COLO829 (cell line): ENCODE measurements at regions not wholly inside any gene's neighbourhood (a gene's known extent, or its start where the extent isn't known, plus 50 kb on each side); places are given as distances from the start of the nearest gene placed in this dataset.
"Not testable (repeated sequence)": the region's sequence is repeated elsewhere in the genome, so short reads cannot be mapped to it uniquely, and the experiment has no call there.

Experiments
- DNase-seq: peaks from one replicate; pipeline ENCODE4 v3.0.0; 2012; ENCODE audit warnings: low spot score

DNA sequence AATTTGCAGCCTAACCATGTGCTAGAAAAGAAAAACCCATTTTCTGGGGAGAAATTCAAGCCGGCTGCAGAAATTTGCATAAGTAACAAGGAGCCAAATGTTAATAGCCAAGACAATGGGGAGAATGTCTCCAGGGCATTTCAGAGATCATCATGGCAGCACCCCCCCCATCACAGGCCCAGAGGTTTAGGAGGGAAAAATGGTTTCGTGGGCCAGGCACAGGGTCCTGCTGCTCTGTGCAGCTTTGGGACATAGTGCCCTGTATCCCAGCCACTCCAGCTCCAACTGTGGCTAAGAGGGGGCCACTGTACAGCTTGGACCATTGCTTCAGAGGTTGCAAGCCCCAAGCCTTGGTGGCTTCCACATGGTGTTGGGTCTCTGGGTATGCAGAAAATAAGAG, 620.0 kb downstream of the PSAT1 start:
- DNase-seq, result not testable (repeated sequence)

DNA sequence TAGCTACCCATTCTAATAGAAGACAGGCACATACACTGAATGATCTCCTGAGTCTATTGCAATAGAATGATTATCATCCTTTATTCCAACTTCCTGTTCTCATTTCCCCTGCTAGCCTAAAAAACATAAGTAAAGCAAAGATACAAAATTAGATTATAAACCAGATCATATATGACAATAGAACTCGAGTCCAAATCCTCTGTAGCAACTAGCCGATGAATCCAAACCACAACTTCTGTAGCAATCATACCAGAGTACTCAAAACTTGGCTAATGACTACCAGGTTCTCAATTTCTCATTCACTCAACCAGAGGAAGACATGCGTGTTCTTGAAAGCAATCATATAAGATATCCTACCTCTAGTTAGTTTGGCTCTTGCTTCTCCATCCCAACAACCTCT, 622.1 kb downstream of the PSAT1 start:
- DNase-seq, result no peak

DNA sequence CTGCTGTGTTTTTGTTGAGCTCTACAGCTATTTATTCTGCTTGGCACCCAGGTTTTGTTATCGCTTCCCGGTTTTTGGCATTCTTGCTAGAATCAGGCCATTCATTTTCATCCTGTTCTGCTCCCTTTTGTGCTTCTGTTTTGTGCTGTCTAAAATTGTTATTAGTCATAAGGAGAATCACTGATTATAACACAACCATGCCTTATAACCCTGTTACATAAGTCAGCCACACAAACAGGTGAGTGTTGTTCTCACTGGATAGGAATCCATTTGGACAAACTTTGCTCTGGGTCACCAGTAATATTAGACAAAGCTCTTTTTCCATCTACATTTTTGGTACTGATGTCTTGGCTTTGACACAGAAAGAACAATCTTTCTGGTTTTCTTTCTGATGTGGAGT, 622.8 kb downstream of the PSAT1 start:
- no peak for DNase-seq

DNA sequence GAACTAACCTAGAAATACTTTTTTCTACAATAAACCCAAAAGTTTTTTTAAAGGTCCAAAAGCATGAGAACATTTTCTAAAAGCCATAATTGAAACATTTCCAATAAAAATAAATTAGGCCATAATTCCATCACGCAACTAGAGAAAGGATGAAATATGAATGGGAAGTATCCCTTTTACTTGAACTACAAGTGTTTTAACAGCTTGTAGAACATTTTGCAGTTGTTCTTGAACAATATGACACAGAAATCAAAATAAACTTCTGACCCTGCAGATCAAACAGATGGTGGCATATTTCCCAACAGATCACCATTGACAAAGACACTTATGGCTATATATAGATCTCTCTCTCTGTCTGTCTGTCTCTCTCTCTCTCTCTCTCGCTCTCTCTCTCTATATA, 624.4 kb downstream of the PSAT1 start:
- DNase-seq, result no peak

DNA sequence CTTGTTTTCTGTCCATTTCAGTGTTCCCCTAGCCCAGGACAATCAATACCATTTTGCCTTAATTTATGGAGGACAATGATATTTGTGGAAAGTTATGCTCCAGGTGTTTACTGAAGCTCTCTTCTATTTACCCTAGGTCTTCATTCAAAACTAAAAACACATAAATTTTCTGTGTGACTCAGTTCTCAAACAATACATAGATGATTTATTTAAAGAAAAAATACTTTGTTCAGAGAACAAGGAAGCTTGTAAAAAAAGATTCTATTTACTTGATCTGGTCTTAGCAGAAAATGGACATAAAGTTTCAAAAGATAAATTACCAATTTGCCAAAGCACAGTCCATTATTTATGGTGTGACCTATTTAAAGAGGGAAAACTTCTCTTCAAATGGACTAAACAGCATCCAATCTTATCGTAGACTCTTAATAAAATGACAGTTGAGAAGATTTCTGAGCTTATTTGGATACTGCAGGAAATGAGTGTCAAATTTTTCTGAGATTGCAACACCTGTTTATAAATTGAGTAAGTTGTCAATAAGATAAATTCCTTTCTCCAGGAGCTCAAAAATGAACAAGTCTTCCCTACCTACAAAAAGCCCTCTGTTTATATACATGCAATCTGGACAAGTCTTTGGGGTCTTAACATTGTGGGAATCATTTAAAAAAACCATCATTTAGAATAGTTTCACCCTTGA, 627.2 kb downstream of the PSAT1 start:
- DNase-seq, result no peak

DNA sequence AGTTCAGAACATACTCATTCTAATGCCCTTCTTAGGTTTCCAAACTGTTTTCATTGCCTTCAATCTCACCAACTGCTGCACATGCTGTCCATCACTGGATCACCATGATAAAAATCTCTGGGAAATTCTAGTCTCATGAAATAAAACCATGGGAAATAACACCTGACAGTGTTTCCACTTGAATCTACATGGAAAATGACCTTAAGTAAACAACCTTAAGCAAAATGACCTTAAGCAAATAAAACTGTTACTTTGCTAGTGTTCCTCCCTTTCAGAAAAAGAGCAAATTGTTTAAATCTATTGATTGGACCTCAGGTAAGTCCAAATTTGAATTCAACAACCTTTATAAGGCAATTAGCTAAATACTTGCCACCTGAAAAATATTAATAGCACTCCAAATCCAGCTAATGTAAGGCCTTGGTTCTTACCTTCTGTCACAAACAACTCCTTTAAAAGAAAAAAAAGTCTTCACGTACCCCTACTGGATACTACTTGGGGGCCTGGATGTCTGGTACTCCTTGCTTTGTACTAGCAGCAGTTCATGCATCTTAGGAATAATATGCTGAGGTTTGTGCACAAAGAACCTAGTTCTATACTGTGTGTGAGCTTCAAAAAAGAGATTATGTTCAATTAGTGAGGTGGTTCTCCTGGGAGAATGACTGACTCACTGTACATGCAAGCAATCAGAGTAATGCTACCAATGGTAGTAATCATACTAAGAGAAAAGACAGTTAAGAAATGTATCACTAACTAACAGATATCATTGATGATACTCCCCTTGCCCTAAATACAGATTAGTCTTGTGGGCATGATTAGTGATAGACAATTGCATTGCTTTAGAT, 630.4 kb downstream of the PSAT1 start:
- DNase-seq, result no peak

DNA sequence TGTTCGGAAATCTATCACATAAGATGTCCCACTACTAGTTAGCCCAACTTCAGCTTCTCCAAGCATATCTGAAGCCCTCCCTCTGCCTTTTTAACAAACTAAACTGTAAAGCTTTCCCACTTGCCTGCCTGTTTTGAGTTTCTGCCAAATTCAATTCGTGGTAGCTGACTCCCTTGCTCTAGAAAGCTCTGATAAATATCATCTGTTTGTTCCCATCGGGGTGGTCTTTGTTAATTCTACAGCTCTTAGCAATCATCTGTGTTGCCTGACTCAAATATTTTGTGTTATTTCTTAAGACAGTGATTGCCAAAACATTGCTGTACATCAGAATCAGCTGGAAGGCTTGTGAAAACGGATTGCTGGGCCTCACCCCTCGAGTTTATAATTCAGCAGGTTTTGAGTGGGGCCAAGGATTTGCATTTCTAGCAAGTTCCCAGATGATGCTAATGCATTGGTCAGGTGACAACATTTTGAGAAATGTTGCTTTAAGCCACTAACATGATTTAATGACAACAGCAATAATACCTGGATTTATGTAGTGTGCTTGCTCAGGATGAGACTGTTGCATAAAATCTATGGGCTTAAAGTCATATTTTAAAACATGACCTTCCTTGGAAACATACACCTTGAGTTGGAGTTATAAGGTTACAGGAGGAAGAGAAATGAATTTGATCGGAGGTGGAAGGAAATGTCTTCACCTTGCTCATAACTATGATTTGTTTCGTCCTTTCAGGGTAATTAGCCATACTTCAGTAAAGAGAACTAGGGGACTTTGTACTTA, 631.9 kb downstream of the PSAT1 start:
- DNase-seq, result no peak

DNA sequence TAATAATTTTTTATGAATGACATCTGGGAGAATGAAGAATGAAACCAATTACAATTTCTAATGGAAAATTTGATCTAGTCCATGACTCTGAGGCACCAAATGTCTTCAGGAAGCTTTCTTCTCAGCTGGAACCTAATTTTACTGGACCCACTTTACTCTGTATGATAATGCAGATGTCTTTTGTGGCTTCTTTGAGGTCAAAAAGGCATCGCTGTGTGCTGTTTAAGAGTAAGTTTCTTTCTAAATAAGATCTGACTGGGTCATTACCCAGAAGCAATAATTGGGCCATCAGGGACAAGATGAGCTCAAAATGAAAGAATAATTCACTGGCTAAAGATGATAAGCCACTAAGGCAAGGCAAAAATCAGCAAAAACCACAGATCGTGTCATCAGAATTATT, 633.4 kb downstream of the PSAT1 start:
- DNase-seq, result no peak

DNA sequence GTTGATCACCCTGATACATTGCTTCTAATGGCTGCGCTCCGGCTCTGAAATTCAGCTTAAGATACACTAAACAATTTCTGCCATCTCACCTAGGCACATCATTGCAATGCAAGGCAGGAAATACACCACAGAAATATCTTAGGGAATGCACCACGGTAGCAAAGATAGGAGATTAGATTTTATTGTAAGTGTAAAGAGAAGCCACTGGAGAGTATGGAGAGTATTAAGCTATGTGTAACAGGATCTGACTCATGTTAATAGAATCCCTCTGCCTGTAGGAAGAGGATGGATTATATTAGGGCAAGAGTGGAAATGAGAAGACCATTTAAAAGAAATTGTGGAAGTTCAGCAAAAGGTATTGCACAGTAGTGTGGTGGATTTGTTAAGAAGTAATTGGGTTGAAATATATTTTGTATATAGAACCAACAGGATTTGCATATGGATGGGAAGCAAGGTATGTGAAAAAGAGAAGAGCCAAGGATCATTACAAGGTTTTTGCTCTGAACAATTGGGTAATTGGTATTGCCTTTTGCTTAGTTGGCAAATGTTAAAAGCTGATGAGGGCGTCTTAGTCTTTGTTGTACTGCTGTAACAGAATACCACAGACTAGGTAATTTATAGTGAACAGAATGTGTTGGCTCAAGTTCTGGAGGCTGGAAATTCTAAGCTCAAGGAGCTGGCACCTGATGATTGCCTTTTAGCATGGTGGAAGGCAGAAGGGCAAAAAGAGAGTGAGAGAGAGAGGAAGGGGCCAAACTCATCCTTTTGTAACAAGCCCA, 636.1 kb downstream of the PSAT1 start:
- DNase-seq, result peak; percentile 53

DNA sequence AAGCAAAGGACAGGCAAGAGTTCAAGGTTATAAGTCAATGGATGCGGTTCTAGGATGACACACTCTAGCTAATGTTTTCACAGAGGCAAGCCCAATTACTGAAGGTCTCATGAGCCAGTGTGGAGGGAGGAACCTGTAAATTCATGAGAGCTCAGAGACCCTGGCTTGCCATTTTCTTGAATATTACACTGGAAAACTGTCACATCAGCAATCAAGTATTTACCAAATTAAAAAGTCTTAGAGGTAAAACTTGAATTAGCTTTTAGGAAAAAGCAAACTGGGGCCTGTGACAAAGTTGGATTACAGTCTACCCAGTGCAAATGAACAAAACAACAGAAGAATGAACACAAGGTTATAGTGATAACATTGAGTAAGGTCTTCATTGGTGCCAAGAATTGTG, 636.9 kb upstream of the TLE4 start:
- DNase-seq, result no peak

DNA sequence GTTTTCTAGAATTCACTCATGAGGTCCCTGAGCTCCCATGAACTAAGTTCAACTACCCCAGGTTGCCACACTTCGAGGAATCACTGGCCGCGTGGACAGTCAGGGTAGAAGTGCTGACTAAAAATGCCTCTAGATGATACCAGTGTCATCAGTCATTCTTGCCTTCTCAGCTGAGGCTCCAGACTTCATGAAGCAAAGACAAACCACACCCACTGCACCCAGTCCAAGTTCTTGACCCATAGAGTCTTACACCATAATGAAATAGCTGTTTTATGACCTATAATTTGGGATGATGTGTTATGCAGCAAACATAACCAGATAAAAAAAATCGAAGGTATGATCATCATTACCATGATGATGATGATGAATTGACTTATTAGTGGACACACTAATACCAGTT, 632.9 kb upstream of the TLE4 start:
- no peak for DNase-seq

DNA sequence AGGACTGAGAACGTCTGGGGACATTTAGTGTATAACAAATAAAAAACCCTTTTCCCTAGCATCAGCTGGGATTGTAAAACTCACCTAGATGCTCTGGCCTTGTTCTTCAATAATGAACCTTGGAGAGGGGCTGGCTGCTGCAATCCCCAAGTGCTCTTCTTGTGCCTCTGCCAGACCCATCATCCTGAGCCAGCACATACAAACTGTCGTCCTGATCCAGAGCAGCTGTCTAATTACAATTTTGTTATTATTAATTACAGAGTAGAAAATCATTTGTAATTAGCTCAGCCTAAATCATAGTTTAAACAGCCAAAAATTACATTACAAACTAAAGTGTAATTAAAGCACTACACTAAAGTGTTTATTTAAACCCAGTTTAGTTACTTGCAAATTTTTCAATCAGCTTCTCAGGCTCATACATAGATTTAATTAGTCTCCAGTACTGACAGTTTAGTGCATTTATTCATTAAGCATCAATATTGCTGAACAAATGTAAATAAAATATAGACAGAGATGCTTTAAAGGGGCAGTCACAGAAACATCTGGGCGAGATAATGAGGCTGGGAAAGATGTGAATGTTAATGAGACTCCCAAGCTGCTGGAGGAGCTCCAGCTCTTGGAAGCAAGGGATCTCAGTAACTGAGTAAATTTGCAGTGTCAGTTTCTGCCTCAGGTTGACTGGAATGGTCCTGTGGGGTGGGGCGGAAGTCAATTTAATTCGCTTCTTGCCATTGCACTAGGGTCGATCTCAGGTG, 632.3 kb upstream of the TLE4 start:
- no peak for DNase-seq

DNA sequence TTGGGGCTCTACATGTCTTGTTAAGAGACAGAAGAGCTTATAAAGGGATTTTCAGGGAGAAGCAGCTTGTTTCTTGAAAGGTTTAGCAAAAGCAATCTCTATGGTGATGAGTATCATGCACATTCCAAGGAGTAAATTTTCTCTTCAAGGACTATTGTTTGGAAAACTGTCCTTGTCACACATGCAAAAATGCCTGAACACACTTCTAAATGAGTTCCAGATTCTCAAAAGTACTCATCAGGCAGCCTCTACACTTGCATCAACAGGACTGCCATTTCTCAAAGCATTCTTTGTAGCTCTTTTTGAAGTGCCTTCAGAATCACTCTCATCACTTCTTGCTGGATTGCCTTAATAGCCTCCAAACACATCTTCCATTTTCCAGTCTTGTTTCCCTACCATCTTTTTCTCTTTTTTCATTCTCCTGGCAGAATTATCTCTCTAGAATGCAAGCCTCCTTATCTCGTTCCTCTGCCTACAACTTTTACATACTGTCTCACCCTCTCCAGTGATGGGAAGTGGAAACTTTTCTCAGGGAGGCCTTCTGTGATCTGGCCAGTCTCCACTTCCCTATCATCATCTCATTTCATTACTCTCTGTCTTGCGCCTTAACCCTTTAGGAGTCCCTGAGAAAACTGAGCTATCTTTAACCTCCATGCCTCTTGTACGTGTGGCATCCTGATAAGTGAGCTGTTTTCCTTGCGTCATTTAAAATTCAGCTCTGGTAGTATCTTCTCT, 631.5 kb upstream of the TLE4 start:
- no peak for DNase-seq

DNA sequence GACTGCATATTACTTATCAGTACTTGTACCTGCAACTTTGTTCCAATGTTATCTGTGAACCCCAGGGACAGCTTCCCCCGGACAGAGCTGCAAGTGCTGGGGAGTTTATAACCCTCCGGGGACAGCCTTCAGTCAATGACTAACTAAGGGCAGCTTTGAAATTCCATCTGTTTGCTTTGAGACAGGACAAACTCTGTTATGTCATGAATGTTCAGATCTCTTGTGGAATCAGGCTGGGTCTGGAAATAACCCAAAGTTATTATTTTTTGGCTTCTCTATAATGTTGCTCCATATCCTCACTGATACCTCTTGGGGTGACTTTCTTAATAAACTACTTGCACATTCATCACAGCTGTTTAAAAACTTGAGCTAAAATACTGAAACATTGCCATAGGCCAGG, 617.5 kb upstream of the TLE4 start:
- no peak for DNase-seq

DNA sequence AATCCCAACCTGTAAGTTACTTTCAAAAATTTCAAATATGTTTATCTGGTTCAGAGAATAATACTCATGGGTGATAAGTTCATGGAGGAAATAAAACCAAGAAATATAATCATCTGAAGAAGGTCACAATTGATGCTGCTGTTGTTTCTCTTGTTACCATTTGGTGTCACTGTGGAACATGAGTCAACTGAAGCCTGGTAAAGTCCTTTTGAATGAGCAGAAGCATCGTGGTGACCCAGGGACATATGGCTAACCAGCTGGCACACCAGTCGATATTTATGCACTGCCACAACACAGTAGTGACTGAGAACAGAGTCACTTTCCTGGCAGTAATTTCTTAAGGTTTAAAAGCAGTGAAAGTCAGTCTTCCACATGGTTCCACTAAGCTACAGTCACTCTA, 612.9 kb upstream of the TLE4 start:
- no peak for DNase-seq

DNA sequence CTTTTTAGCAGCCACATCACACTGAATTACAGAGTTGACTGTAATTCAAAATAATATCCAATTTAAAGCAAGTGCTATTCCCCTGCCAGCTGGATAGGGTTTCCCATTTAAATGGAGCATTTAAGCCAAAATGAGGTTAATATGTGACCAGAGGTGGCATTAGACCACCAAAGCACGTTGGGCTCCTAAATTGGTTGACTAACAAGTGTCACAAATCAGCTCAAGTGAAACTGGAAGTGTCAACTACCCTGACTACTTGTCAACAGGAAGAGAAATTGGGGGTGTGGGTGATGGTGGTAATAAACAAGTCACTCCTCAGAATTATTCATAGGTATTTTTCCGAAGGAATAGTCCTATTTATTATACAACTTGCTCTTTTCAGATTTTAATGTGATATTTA, 609.6 kb upstream of the TLE4 start:
- DNase-seq, result no peak

DNA sequence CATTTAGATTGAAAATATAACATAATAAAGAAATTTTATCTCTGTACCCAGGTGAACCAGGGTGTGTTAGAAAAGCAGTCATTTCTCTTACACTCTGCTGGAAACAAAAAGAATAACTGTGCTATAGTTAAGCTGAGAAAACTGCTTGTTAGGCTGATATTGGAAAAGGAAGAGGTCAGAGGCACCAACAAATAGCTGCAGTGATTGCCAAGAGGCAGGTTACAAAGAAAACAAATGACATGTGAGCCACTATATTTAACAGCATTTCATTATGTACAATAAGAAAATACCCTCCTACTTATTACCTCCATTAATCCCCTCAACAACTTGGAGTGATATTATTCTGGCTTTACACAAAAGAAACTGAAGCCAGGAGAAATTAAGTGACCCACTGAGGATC, 607.9 kb upstream of the TLE4 start:
- no peak for DNase-seq

DNA sequence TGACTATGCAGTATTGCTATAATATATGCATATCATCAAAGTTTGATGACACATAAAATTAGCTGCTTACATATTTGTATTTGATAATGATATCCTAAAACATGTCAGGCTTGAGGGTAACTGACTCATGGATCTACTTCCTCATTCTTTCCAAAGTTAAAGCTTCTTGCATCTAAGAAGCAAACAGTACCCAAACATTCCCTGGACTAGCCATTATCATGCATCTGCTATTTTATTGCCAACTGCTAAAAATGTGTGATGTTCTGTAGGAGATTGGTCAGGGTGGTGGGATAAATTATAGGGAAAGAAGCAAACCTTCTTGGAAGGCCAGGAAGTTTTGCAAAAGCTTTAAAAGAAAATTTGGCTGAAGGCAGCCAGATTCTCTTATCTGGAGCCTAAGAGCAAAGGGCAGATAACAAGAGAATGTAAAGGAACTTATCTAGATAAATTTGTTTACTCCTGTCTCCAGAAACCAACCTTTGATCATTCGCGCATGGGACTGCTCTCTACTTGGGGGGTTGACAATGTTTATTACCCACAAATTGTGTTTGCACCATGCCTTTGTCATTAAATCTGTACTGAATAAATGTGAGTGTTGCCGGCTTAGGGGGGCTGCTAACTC, 604.1 kb upstream of the TLE4 start:
- DNase-seq, result no peak

DNA sequence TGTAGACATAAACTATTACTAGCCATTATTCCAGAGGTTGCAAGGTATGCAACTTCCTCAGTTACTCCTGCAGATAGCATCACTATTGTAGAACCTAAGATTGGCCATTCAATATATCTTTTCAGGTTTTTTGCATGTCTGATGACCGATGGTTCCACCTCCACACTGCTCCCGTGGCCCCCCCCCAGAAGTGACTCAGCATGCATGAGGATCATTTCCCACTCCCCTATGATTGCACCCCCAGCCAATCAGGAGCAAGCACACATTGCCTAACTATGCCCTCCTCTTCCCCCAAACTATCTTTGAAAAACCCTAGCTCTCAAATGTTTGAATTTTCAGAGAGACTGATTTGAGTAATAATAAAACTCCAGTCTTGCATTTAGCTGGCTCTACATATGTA, 601.4 kb upstream of the TLE4 start:
- no peak for DNase-seq

DNA sequence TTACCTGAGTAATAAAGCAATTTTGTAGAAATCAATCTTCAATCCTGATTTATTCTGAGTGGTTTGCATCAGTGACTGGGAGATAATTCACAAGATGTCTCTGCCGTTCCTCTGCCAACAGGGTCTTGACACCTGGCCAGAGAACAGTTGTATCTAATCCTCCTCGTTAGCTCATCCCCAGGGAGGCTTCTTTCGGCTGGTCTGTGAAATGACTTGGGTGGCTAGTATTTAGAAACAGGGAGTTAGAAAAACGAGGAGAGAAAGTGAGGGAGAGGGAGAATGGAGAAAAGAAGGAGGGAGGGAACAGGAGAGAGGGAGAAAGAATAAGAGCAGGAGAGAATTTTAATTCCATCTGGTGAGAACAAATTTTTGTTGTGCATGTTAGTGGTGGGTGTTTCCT, 600.2 kb upstream of the TLE4 start:
- no peak for DNase-seq
